ENCODE measurements at regions not wholly inside any gene's neighbourhood (a gene's known extent, or its start where the extent isn't known, plus 50 kb on each side); places are given as distances from the start of the nearest gene placed in this dataset.

DNA sequence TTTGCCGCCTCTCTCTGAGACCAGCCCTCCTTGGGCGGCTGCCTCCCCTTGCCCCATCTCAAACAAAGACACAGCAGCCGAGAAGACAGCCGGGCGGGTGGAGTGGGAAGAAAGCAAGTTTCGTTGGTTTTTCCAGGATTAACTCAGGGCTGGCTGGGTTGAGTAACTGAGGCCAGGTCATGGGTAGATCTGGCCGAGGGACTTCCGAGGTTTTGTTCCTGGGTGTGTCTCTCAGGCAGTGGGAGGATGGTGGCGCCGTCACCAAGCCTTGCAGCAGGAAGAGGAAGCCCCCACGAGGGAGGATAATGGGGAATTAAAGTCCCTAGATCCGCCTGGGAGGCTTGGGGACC, 167.2 kb downstream of the TTLL2 start:
- TF ChIP-seq, protein P1, sequence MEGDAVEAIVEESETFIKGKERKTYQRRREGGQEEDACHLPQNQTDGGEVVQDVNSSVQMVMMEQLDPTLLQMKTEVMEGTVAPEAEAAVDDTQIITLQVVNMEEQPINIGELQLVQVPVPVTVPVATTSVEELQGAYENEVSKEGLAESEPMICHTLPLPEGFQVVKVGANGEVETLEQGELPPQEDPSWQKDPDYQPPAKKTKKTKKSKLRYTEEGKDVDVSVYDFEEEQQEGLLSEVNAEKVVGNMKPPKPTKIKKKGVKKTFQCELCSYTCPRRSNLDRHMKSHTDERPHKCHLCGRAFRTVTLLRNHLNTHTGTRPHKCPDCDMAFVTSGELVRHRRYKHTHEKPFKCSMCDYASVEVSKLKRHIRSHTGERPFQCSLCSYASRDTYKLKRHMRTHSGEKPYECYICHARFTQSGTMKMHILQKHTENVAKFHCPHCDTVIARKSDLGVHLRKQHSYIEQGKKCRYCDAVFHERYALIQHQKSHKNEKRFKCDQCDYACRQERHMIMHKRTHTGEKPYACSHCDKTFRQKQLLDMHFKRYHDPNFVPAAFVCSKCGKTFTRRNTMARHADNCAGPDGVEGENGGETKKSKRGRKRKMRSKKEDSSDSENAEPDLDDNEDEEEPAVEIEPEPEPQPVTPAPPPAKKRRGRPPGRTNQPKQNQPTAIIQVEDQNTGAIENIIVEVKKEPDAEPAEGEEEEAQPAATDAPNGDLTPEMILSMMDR (conservative IDR thresholded peaks at IDR 0.05), result no peak
- no peak for TF ChIP-seq EZH2 (IDR thresholded peaks at IDR 0.05; ENCODE audit: low read depth)

All from PC-9 (cell line).